ENCODE measurements at regions not wholly inside any gene's neighbourhood (a gene's known extent, or its start where the extent isn't known, plus 50 kb on each side); places are given as distances from the start of the nearest gene placed in this dataset.
"Not testable (repeated sequence)": the region's sequence is repeated elsewhere in the genome, so short reads cannot be mapped to it uniquely, and the experiment has no call there.

DNA sequence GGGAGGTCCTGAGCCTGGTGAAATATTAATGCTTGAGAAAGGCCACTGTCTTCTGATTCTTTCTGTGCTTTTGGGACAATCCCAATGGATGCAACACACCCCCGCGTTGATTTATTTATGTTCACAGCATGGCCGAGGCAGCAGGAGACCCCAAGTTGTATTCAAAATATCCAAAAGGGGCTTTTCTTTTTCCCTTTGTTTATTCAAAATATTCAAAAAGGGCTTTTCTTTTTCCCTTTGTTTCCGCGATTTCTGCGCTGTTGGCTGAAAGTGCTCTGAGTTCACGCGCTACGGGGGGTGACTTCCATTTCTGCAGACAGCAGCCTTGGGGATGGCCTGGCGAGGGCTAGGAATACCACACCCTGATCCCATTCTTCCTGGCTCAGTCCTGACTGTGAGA is 59.5 kb upstream of the PPP2R3B start:
- H3K4me3 ChIP-seq (ENCODE audit: low read length): no peak overlapping the region
- no peak for DNase-seq (ENCODE audit: low read depth)
- TF ChIP-seq CTCF (conservative IDR thresholded peaks at IDR 0.05; ENCODE audit: low read length): no peak

GRCh38 chrX:447052-447451 is 60.3 kb upstream of the PPP2R3B start:
- no peak for DNase-seq (ENCODE audit: low read depth)
- no peak overlapping the region for H3K4me3 ChIP-seq (ENCODE audit: low read length)
- TF ChIP-seq CTCF (conservative IDR thresholded peaks at IDR 0.05; ENCODE audit: low read length): no peak

- not testable (repeated sequence) for H3K4me3 ChIP-seq (ENCODE audit: low read length); DNase-seq (ENCODE audit: low read depth)
These were observed 65.0 kb upstream of the PPP2R3B start for GRCh38 chrX:451750-452149.

DNA sequence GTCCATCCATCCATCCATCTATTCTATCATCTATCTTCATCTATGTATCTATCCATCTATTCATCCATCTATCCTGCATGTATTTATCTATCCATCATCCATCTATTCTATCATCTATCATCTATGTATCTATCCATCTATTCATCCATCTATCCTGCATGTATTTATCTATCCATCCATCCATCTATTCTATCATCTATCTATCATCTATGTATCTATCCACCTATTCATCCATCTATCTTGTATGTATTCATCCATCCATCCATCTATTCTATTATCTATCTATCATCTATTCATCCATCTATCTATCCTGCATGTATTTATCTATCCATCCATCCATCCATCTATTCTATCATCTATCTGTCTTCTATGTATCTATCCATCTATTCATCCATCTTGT is 65.9 kb upstream of the PPP2R3B start:
- no peak for TF ChIP-seq CTCF (conservative IDR thresholded peaks at IDR 0.05; ENCODE audit: low read length)
- no peak for DNase-seq (ENCODE audit: low read depth)

DNA sequence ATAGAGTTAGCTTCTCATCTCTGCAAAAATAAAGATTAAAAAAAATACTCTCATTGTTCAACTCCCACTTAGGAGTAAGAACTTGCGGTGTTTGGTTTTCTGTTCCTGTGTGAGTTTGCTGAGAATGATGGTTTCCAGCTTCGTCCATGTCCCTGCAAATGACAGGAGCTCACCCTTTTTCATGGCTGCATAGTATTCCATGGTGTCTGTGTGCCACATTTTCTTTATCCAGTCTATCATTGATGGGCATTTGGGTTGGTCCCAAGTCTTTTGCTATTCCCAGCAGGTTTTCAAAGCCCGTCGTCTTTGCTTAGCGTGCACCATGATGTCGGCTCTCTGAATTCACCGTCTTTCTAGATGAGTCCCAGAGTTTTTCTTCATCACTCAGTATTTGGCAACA is 67.8 kb upstream of the PPP2R3B start:
- H3K4me3 ChIP-seq (ENCODE audit: low read length); DNase-seq (ENCODE audit: low read depth): not testable (repeated sequence)

More for the DNA sequence above, 65.9 kb upstream of the PPP2R3B start:
- no peak overlapping the region for H3K4me3 ChIP-seq (ENCODE audit: low read length)

- no peak for TF ChIP-seq CTCF (conservative IDR thresholded peaks at IDR 0.05; ENCODE audit: low read length)
- no peak for DNase-seq (ENCODE audit: low read depth)
These were observed 68.5 kb upstream of the PPP2R3B start for GRCh38 chrX:455199-455598.

GRCh38 chrX:455673-456072 is 69.0 kb upstream of the PPP2R3B start:
- TF ChIP-seq CTCF (conservative IDR thresholded peaks at IDR 0.05; ENCODE audit: low read length): no peak
- no peak overlapping the region for H3K4me3 ChIP-seq (ENCODE audit: low read length)
- DNase-seq (ENCODE audit: low read depth): no peak

More at GRCh38 chrX:455199-455598, 68.5 kb upstream of the PPP2R3B start:
- no peak overlapping the region for H3K4me3 ChIP-seq (ENCODE audit: low read length)

GRCh38 chrX:456146-456545 is 69.4 kb upstream of the PPP2R3B start:
- TF ChIP-seq CTCF (conservative IDR thresholded peaks at IDR 0.05; ENCODE audit: low read length): no peak
- no peak overlapping the region for H3K4me3 ChIP-seq (ENCODE audit: low read length)
- DNase-seq (ENCODE audit: low read depth): no peak

All from AG10803 (cell line).